Kasumi-1 (cell line): ENCODE measurements at regions not wholly inside any gene's neighbourhood (a gene's known extent, or its start where the extent isn't known, plus 50 kb on each side); places are given as distances from the start of the nearest gene placed in this dataset.
A peak's percentile ranks its signal among the peaks of the same experiment; 100 is the strongest.

Experiments
- DNase-seq, 2 experiments: peaks; one replicate each; lab custom pipeline; 2025; lab: John Stamatoyannopoulos, UW

GRCh38 chr2:38509947-38510326 lies 92.8 kb downstream of the HNRNPLL start:
- DNase-seq = no peak

DNA sequence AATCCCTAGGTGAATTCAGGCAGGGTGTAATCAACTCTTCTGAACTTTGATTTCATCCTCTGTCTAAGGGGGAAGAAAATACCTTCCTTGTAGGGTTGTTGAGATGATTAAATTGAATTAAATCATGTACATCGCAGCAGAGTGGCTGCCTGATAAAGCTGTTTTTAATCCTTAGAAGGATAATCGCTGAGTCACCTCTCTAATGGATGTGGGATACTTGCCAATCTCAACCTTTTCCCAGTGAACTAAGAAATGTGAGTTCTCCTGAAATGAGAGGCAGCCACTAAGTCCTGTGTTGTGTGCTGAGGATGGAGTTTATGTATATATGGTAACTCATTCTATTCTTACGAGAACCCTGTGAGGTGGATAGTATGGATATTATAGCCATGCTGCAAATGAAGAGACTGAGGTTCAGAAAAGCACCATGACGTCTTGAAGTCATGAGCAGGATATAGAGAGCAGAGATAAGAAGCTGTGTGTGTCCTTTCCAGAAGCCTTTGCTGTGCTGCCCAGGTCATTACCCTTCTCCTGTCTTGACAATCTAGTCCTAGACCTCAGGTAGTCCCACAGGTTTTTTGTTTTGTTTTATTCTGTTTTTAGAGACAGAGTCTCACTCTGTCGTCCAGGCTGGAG lies 93.3 kb downstream of the HNRNPLL start:
- no peak for DNase-seq

DNA sequence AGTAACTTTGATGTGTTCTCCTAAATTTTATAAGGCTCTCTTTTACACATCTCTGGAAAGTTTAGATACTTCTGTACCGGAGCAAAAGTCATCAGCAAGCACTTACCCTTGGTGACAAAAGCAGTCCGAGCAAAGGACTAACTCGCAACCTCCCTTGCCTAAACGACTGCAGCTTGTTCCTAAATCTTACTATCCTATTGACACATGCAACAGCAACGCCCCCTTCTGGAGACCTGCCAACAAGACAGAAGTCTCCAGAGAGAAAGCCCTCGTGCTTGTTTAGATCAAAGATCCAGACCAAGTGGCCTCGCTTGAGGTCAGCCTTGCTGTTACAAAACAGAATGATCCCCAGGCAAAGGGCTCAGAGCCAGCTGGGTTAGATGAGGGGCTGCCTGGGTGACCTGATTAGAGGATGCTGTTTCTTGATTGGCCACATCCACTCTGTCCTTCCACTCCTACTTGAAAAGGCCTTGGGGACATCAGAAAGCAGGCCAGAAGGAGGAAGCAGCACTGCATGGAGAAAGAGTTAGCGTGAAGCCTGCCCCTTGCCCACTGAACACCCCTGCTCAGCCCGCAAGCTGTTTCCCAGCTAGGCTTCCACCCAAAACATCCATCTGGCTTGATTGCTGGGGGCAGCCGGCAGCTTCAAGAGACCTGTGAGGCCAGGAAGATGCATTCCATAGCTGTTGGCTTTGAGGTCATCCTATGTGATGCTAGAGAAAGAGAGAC lies 94.3 kb downstream of the HNRNPLL start:
- peak; percentile 79 for DNase-seq

GRCh38 chr2:38507712-38508111 lies 95.0 kb downstream of the HNRNPLL start:
- DNase-seq = no peak

DNA sequence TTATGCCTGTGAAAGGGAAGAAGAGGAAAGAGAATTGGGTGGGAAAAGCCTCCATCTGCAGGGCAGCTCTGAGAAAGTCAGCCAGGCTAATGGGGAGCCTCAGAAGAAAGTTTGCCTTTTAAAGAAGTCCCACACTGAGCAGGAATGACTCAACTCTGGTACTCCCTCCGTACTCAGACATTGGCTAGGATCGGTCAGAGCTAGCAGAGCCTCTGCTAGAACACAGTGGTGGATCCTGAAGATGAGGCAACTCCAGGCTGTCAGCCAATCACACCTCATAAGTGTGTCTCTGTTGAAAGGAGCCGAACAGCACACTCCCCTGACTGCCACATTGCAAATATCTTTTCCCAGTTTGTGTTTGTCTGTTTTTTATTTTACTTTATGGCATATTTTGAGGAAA lies 96.9 kb downstream of the HNRNPLL start:
- no peak for DNase-seq

GRCh38 chr2:38504169-38504568 lies 98.6 kb downstream of the HNRNPLL start:
- DNase-seq = no peak

GRCh38 chr2:38502107-38502506 lies 100.6 kb downstream of the HNRNPLL start:
- DNase-seq = no peak

DNA sequence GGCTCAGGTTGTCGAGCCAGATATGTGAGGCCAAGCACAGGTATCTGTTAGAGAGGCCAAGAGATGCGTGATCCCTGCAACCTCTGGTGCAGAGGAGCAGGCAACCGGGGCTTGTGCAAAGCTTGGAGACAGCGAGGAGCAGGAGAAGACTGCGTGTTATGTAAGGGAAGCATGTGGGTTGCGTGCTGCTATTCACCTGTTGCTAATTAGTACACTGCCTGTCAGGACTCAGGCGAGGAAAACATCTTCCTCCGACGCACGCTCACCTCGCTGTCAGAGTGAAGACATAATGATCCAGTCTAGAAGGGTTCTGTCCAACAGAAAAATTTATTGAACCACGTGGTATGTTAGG lies 102.5 kb downstream of the HNRNPLL start:
- no peak for DNase-seq

DNA sequence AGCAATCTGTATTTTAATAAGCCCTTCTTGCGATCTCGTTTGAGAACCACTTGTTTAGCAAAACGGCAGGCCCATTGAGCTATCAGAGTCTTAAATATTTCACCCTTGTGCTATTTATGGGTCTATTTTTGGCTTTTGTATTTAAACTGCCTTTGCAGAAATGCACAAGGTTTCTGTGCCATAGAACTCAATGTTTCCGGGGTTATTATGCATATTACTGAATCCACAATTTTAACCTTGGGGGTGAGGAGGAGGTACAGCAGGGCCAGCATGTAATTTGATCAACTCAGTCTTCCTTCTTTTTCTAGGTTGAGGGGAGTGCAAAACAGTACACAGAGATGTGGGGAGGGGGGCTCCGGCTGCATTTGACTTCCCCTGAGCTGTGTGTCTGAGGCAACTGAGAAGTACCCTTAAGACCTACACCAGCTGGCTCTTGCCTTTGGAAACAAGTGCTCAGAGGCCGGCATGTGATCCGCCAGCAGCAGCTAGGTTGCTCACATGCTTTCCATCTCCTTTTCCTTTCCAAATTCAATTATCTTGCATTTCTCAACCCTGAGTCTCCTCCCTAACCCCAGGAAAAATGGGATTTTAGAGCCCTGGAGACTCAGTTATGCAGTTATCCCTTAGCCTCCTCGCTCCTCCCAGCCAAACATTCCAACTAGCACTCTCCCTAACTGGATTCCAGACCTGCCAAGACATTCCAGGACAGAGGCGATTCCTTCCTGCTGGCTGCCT lies 103.0 kb downstream of the HNRNPLL start:
- DNase-seq = no peak

- DNase-seq = no peak
These were observed 104.7 kb downstream of the HNRNPLL start for GRCh38 chr2:38498045-38498481.

DNA sequence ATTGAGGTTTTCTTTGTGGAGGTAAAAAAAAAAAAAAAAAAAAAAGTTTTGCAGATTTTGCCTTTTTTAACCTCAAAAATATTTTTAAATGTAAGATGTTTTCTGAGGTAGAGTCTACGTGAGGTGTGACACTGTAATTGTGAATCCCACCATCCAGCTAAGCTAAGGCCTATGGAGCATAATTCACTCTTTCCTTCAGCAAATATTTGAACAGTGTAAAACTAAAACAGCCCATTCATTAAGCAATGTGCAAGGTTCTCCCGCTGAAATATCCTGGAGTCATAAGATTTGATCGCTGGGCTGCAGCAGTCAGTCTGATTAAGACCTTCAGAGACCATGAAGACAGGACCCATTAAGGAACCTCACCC lies 105.1 kb downstream of the HNRNPLL start:
- no peak for DNase-seq

GRCh38 chr2:38496927-38497669 lies 105.6 kb downstream of the HNRNPLL start:
- DNase-seq = no peak

GRCh38 chr2:38495880-38496279 lies 106.8 kb downstream of the HNRNPLL start:
- no peak for DNase-seq

GRCh38 chr2:38494394-38494793 lies 108.3 kb downstream of the HNRNPLL start:
- no peak for DNase-seq

DNA sequence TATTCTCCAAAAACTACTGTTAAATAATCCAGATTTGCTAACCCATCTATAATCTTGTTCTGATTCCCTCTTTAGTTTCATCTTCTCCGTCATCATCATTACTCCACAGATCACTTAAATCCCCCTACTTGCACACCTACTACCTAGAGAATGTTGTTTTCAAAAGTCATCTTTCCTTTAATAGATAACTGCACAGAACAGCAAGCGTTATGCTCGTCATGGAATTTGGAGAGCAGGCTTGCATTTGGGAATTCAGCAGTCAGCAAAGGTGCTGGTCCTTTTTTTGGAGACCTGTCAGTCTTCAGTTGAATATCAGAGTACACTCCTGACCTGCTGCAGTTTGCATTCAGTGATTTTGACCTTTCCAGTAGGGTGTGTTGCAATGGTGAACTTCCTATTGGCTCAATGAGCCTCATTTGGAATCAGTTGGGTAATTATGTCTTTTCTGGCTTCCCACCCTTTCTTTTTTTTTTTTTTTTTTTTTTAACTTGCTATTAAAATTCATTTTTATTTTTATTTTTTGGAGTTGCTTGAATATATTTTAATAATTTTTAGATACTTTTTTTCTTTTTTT lies 110.6 kb downstream of the HNRNPLL start:
- no peak for DNase-seq

DNA sequence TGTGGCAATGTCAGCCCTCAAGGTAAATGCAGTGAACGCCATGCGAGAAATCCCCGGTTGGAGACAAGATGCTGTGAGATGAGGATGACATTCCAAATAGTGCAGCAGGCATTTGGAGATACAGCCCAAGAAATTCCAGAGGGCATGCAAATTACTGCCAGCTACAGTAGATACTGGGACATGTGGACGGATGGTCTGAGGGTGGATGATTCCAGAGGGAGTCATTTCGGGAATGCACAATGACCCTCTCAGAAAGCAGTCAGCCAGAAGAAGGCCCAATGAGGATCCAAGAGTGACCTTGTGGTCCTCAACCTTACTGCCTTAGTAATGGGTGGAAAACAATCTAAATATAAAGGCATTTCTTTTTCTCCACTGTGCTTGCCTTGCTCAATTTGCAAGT lies 111.3 kb downstream of the HNRNPLL start:
- no peak for DNase-seq

- DNase-seq = no peak
These were observed 112.8 kb upstream of the ATL2 start for GRCh38 chr2:38489846-38490245.

DNA sequence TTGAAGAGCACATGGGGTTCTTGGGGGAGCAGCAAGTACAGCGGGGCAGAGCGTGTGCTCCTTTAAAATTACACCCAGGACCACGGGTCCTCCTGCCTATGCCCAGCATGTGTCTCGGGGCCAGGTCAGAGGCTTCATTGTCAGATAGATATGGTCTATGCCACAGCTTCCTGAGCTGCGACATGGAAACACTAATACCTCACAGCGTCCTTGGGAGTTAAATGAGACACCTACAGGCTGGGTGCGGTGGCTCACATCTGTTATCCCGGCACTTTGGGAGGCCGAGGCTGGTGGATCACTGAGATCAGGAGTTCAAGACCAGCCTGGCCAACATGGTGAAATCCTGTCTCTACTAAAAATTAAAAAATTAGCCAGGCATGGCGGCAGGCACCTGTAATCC lies 110.8 kb upstream of the ATL2 start:
- DNase-seq = no peak

- no peak for DNase-seq
These were observed 109.3 kb upstream of the ATL2 start for GRCh38 chr2:38486213-38487026.

- DNase-seq = peak; percentile 26 to 44
These were observed 108.7 kb upstream of the ATL2 start for GRCh38 chr2:38485734-38486133.

DNA sequence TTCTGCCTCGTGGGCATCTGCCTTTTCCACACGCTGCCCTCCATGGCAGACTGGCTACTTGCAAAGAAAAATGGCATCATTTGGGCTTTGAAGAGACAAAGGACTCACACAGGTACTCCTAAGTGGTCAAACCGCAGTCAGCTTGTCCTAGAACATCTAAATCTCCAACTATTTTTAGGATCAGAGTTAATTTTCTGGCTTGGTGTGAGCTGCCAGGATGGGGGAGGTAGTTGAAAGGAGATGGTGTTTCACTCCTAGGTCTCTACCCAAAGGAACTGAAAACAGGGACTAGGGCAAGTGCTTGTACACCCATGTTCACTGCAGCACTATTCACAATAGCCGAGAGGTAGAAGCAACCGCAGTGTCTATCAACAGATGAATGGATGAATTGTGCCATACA lies 107.9 kb upstream of the ATL2 start:
- DNase-seq = no peak
